Loucy (cell line): ENCODE measurements at regions not wholly inside any gene's neighbourhood (a gene's known extent, or its start where the extent isn't known, plus 50 kb on each side); places are given as distances from the start of the nearest gene placed in this dataset.

Source experiments
- H2AFZ ChIP-seq: fragments of 200-600 bp; sonication (generic); 2 replicates; pipeline ENCODE4 v1.6.0; 2016; ENCODE audit warnings: antibody characterized with exemption, mild to moderate bottlenecking, low read length, moderate library complexity
- H3F3A ChIP-seq: fragments of 200-600 bp; 2 replicates; pipeline ENCODE4 v1.6.0; 2016; ENCODE audit warnings: antibody characterized with exemption, low read depth, mild to moderate bottlenecking
- H3K27me3 ChIP-seq: fragments of 200-600 bp; sonication (generic); 2 replicates; pipeline ENCODE4 v1.6.1; 2014; ENCODE audit warnings: low read length, mild to moderate bottlenecking; ENCODE audit not compliant: insufficient read depth, poor library complexity, severe bottlenecking
- H3K36me3 ChIP-seq: fragments of 200-600 bp; sonication (generic); 2 replicates; pipeline ENCODE4 v1.6.1; 2016; ENCODE audit warnings: low read length; ENCODE audit not compliant: insufficient read depth
- H3K4me1 ChIP-seq: fragments of 200-600 bp; sonication (generic); 2 replicates; pipeline ENCODE4 v1.5.1; 2014; ENCODE audit warnings: low read length, mild to moderate bottlenecking; ENCODE audit not compliant: insufficient read depth, poor library complexity, severe bottlenecking
- H3K4me2 ChIP-seq: fragments of 200-600 bp; sonication (generic); 2 replicates; pipeline ENCODE4 v1.6.0; 2014; ENCODE audit warnings: antibody characterized with exemption, low read length, low read depth, mild to moderate bottlenecking; ENCODE audit not compliant: poor library complexity, severe bottlenecking
- H3K4me3 ChIP-seq: fragments of 200-600 bp; sonication (generic); 2 replicates; pipeline ENCODE4 v1.5.1; 2014; ENCODE audit warnings: low read length, mild to moderate bottlenecking, mixed read lengths; ENCODE audit not compliant: poor library complexity, severe bottlenecking
- H3K79me2 ChIP-seq: fragments of 200-600 bp; sonication (generic); 2 replicates; pipeline ENCODE4 v1.6.1; 2014; ENCODE audit warnings: low read length; ENCODE audit not compliant: insufficient read depth
- H3K9ac ChIP-seq: fragments of 200-600 bp; sonication (generic); 2 replicates; pipeline ENCODE4 v1.6.0; 2014; ENCODE audit warnings: mild to moderate bottlenecking, low read depth, low read length, moderate library complexity; ENCODE audit not compliant: poor library complexity, severe bottlenecking
- H3K9me2 ChIP-seq: fragments of 200-600 bp; sonication (generic); replicated peaks from 2 replicates; pipeline ENCODE4 v1.6.1; 2016; ENCODE audit warnings: low read depth, low read length, mixed read lengths
- H3K9me3 ChIP-seq: fragments of 200-600 bp; sonication (generic); 2 replicates; pipeline ENCODE4 v1.6.1; 2014; ENCODE audit warnings: mild to moderate bottlenecking, antibody characterized with exemption, low read length, low read depth; ENCODE audit not compliant: insufficient read depth
- H4K20me1 ChIP-seq: fragments of 200-600 bp; sonication (generic); 2 replicates; pipeline ENCODE4 v1.6.0; 2014; ENCODE audit warnings: antibody characterized with exemption, low read length, mild to moderate bottlenecking; ENCODE audit not compliant: insufficient read depth, poor library complexity, severe bottlenecking
- CTCF ChIP-seq: fragments of 200-600 bp; sonication (generic); conservative IDR thresholded peaks from 2 replicates; pipeline ENCODE4 v1.5.1; 2014; ENCODE audit warnings: mild to moderate bottlenecking, antibody characterized with exemption, low read length
- EZH2phosphoT487 ChIP-seq: fragments of 200-600 bp; IDR thresholded peaks from 2 replicates; pipeline ENCODE4 v1.6.1; 2018; ENCODE audit warnings: antibody characterized with exemption, mild to moderate bottlenecking, moderate library complexity, borderline replicate concordance

- H3K9ac ChIP-seq: no peak overlapping the region
- no peak overlapping the region for H3K4me2 ChIP-seq
- no peaks in the 10 kb centered on the region for H3F3A ChIP-seq
- no peaks in the 10 kb centered on the region for H3K9me2 ChIP-seq
- H3K4me3 ChIP-seq: no peak overlapping the region
- H3K79me2 ChIP-seq: no peaks in the 10 kb centered on the region
- no peaks in the 10 kb centered on the region for H3K27me3 ChIP-seq
- no peak overlapping the region for H2AFZ ChIP-seq
- H3K36me3 ChIP-seq: no peaks in the 10 kb centered on the region
- H4K20me1 ChIP-seq: no peaks in the 10 kb centered on the region
- no peaks in the 10 kb centered on the region for H3K4me1 ChIP-seq
- H3K9me3 ChIP-seq: no peaks in the 10 kb centered on the region
- TF ChIP-seq CTCF (no peak), EZH2phosphoT487 (no peak)
Observed at GRCh38 chr5:164372892-164373291, 867.5 kb downstream of the MAT2B start.

DNA sequence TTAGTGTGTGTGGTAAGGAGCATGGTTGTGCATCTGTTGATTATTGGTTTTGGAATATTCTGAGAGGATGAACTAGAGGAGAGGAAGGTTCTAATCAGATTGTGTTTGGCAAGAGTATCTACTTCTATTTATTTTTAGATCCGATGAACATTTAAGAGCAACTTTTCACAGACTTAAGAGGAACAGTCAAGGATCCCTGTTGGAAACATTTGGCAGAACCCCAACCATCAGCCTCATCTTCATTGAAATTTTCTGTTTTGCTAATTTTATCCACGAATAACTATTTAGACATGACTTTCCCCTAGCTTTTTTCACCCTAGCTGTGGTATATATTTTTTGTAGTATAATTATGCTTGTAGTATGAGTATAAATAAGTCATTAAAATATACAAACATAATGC, 868.5 kb downstream of the MAT2B start:
- no peak overlapping the region for H3K9ac ChIP-seq
- no peaks in the 10 kb centered on the region for H3K27me3 ChIP-seq
- no peaks in the 10 kb centered on the region for H4K20me1 ChIP-seq
- no peaks in the 10 kb centered on the region for H3F3A ChIP-seq
- no peak overlapping the region for H3K4me3 ChIP-seq
- H3K9me3 ChIP-seq: no peaks in the 10 kb centered on the region
- H3K4me2 ChIP-seq: no peak overlapping the region
- no peaks in the 10 kb centered on the region for H3K9me2 ChIP-seq
- H3K79me2 ChIP-seq: no peaks in the 10 kb centered on the region
- no peak overlapping the region for H2AFZ ChIP-seq
- H3K4me1 ChIP-seq: no peaks in the 10 kb centered on the region
- TF ChIP-seq EZH2phosphoT487: no peak
- TF ChIP-seq CTCF: no peak
- H3K36me3 ChIP-seq: no peaks in the 10 kb centered on the region

GRCh38 chr5:164375051-164375450, 869.6 kb downstream of the MAT2B start:
- H4K20me1 ChIP-seq: no peaks in the 10 kb centered on the region

More at GRCh38 chr5:164375051-164375450, 869.6 kb downstream of the MAT2B start:
- TF ChIP-seq CTCF (no peak), EZH2phosphoT487 (no peak)
- no peaks in the 10 kb centered on the region for H3K27me3 ChIP-seq
- no peak overlapping the region for H3K4me3 ChIP-seq
- no peaks in the 10 kb centered on the region for H3K36me3 ChIP-seq
- H3K9me2 ChIP-seq: no peaks in the 10 kb centered on the region
- H3K9ac ChIP-seq: no peak overlapping the region
- no peaks in the 10 kb centered on the region for H3K79me2 ChIP-seq
- no peaks in the 10 kb centered on the region for H3K4me1 ChIP-seq
- no peak overlapping the region for H2AFZ ChIP-seq
- H3F3A ChIP-seq: no peaks in the 10 kb centered on the region
- H3K4me2 ChIP-seq: no peak overlapping the region
- H3K9me3 ChIP-seq: no peaks in the 10 kb centered on the region
